GM10266 (cell line): ENCODE measurements at regions not wholly inside any gene's neighbourhood (a gene's known extent, or its start where the extent isn't known, plus 50 kb on each side); places are given as distances from the start of the nearest gene placed in this dataset.

Experiments used
- DNase-seq: peaks from one replicate; pipeline ENCODE4 v3.0.0; 2012; ENCODE audit errors: extremely low spot score
- TF ChIP-seq, protein P1 (sequence below): IDR thresholded peaks from 2 replicates; pipeline ENCODE4 v1.5.1; 2012; ENCODE audit warnings: mild to moderate bottlenecking, low read depth; ENCODE audit not compliant: control insufficient read depth, insufficient read depth; ENCODE audit errors: missing control alignments

DNA sequence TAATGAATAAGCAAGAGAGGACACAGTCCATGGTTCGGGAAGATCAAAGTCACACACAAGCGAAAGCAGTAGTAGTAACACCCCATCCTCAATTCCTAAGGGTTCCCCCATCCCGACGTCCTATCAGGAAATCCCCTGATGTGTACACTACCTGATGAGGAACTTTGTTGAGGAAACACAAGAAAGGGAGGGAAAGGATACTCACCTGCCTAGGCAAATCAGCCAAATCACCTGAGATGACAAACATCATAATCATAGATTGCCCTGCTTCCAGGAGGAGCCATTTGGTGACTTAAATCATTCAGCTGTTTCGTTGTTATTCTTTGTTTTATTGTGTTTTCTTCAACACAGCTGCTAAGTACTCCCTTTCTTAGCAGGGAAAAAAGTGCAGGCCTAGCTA lies 55.5 kb upstream of the SPOPL start:
- TF ChIP-seq, protein P1, sequence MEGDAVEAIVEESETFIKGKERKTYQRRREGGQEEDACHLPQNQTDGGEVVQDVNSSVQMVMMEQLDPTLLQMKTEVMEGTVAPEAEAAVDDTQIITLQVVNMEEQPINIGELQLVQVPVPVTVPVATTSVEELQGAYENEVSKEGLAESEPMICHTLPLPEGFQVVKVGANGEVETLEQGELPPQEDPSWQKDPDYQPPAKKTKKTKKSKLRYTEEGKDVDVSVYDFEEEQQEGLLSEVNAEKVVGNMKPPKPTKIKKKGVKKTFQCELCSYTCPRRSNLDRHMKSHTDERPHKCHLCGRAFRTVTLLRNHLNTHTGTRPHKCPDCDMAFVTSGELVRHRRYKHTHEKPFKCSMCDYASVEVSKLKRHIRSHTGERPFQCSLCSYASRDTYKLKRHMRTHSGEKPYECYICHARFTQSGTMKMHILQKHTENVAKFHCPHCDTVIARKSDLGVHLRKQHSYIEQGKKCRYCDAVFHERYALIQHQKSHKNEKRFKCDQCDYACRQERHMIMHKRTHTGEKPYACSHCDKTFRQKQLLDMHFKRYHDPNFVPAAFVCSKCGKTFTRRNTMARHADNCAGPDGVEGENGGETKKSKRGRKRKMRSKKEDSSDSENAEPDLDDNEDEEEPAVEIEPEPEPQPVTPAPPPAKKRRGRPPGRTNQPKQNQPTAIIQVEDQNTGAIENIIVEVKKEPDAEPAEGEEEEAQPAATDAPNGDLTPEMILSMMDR, result no peak
- DNase-seq, result no peak

DNA sequence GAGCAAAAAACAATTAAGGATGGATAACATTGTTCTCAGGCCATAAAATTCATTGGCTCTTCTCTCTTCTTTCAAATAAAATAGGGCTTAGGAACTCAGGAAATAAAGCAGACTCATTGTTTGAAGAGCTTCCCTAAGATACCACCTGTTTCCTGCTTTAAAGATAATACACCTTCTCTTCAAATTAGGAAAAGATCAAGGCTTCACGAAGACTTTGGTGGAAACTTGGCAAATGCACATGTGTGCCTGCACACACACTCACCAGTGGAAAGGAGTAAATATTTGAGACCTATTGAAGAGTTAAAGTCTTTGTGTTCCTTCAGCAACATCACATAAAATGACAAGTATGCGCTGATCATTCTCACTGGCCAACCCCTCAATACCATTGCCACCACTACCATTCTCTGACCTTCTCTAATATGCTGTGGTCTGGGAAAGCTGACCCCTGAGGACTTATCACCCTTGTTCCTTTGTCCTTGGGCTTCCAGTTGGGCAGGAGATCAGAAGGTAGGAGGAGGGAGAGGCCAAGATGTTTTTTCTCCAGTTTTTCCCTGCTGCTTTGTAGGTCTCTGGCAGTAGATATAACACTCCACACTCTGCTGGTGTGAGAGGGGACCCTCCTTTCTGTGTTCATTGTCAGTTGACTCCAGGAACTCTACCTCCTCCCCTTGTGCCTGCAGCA lies 53.5 kb upstream of the SPOPL start:
- DNase-seq, result no peak
- TF ChIP-seq, protein P1, result no peak
